IMR-90 (cell line): ENCODE measurements at regions not wholly inside any gene's neighbourhood (a gene's known extent, or its start where the extent isn't known, plus 50 kb on each side); places are given as distances from the start of the nearest gene placed in this dataset.

Experiments
- ATAC-seq: fragments of 200-7000 bp; cut with Tn5 transposase; 2 replicates; pipeline ENCODE4 v1.9.1; 2020; ENCODE audit warnings: low read depth, mild to moderate bottlenecking, moderate library complexity
- BruUV-seq: library from RNA; stranded (reverse); fragments of 400-500 nt; replicated peaks from 2 replicates; lab custom pipeline; 2021; lab: Mats Ljungman, UMichigan
- CTCF ChIA-PET: fragments of 300-600 bp; formaldehyde crosslinking; extraction: SDS; loops from one replicate; lab custom pipeline; 2021; ENCODE audit warnings: antibody characterized with exemption; lab: Yijun Ruan, JAX
- POLR2A ChIA-PET: fragments of 300-600 bp; sonication (Branson Sonifier 250); formaldehyde crosslinking; loops from one replicate; lab custom pipeline; 2022; ENCODE audit warnings: antibody characterized with exemption; ENCODE audit not compliant: unreplicated experiment; lab: Charles Lee
- DNase-seq: peaks from one replicate; pipeline ENCODE4 v3.0.0; 2013
- H2AFZ ChIP-seq: replicated peaks from 2 replicates; pipeline ENCODE3; 2013; ENCODE audit warnings: low read length, mild to moderate bottlenecking; ENCODE audit not compliant: poor library complexity
- H2AK5ac ChIP-seq: 2 replicates; pipeline ENCODE4 v1.6.1; 2013; ENCODE audit warnings: low read depth, low read length, inconsistent platforms
- H2AK9ac ChIP-seq: replicated peaks from 2 replicates; pipeline ENCODE3; 2013; ENCODE audit warnings: mild to moderate bottlenecking, low read depth, low read length, moderate library complexity; ENCODE audit not compliant: poor library complexity
- H2BK120ac ChIP-seq: 2 replicates; pipeline ENCODE4 v1.6.1; 2013; ENCODE audit warnings: low read depth, low read length, inconsistent platforms
- H2BK15ac ChIP-seq: 3 replicates; pipeline ENCODE4 v1.6.1; 2013; ENCODE audit warnings: low read depth, low read length, inconsistent platforms
- H2BK20ac ChIP-seq: 2 replicates; pipeline ENCODE4 v1.6.1; 2013; ENCODE audit warnings: low read depth, mild to moderate bottlenecking, inconsistent platforms, low read length, moderate library complexity
- H2BK5ac ChIP-seq: 2 replicates; pipeline ENCODE4 v1.6.1; 2013; ENCODE audit warnings: mild to moderate bottlenecking, low read depth, low read length, inconsistent platforms; ENCODE audit not compliant: poor library complexity, severe bottlenecking
- H3K14ac ChIP-seq: replicated peaks from 2 replicates; pipeline ENCODE4 v1.6.1; 2013; ENCODE audit warnings: low read depth, low read length, inconsistent platforms
- H3K18ac ChIP-seq: 2 replicates; pipeline ENCODE4 v1.6.1; 2013; ENCODE audit warnings: low read depth, low read length, control low read depth
- H3K23ac ChIP-seq: 2 replicates; pipeline ENCODE4 v1.6.1; 2013; ENCODE audit warnings: low read depth, low read length, inconsistent platforms
- H3K27ac ChIP-seq: 2 replicates; pipeline ENCODE4 v1.5.1; 2013; ENCODE audit warnings: mild to moderate bottlenecking, control low read depth, low read length; ENCODE audit not compliant: insufficient read depth
- H3K27me3 ChIP-seq: 2 replicates; pipeline ENCODE4 v1.6.1; 2013; ENCODE audit warnings: low read length; ENCODE audit not compliant: control insufficient read depth, insufficient read depth
- H3K36me3 ChIP-seq: 2 replicates; pipeline ENCODE4 v1.6.1; 2013; ENCODE audit warnings: low read length, mixed read lengths; ENCODE audit not compliant: control insufficient read depth, insufficient read depth
- H3K4ac ChIP-seq: 2 replicates; pipeline ENCODE4 v1.6.1; 2013; ENCODE audit warnings: low read depth, low read length, inconsistent platforms
- H3K4me1 ChIP-seq: 2 replicates; pipeline ENCODE4 v1.6.1; 2013; ENCODE audit warnings: low read length, mixed read lengths; ENCODE audit not compliant: control insufficient read depth, insufficient read depth
- H3K4me2 ChIP-seq: 2 replicates; pipeline ENCODE4 v1.6.1; 2013; ENCODE audit warnings: low read depth, mild to moderate bottlenecking, control low read depth, low read length, moderate library complexity
- H3K4me3 ChIP-seq: 2 replicates; pipeline ENCODE4 v1.5.1; 2013; ENCODE audit warnings: low read depth, mild to moderate bottlenecking, control low read depth, low read length, moderate library complexity; ENCODE audit not compliant: insufficient read depth
- H3K56ac ChIP-seq: 2 replicates; pipeline ENCODE4 v1.6.1; 2013; ENCODE audit warnings: low read length, inconsistent platforms; ENCODE audit not compliant: insufficient read depth; ENCODE audit errors: extremely low read depth
- H3K79me1 ChIP-seq, 2 experiments: 2 replicates each; pipeline ENCODE4 v1.6.1; 2013; ENCODE audit warnings: low read length in 2 of 2, inconsistent platforms in 1 of 2, low read depth in 1 of 2
- H3K9ac ChIP-seq: 2 replicates; pipeline ENCODE4 v1.6.1; 2013; ENCODE audit warnings: low read depth, low read length, control low read depth
- H3K9me1 ChIP-seq: 2 replicates; pipeline ENCODE4 v1.6.1; 2013; ENCODE audit warnings: low read length, inconsistent platforms; ENCODE audit not compliant: insufficient read depth
- H3K9me3 ChIP-seq: 2 replicates; pipeline ENCODE4 v1.6.1; 2013; ENCODE audit warnings: low read length; ENCODE audit not compliant: control insufficient read depth, insufficient read depth
- H4K20me1 ChIP-seq: 2 replicates; pipeline ENCODE4 v1.6.1; 2013; ENCODE audit warnings: low read length, inconsistent platforms; ENCODE audit not compliant: insufficient read depth
- H4K5ac ChIP-seq: 2 replicates; pipeline ENCODE4 v1.6.1; 2013; ENCODE audit warnings: mild to moderate bottlenecking, low read depth, low read length, control low read depth
- H4K8ac ChIP-seq, 2 experiments: 2 replicates each; pipeline ENCODE4 v1.6.1; 2013; ENCODE audit warnings: low read depth in 2 of 2, low read length in 2 of 2, control low read depth in 1 of 2, inconsistent platforms in 1 of 2
- H4K91ac ChIP-seq: 2 replicates; pipeline ENCODE4 v1.6.1; 2013; ENCODE audit warnings: low read depth, low read length, inconsistent platforms; ENCODE audit not compliant: insufficient read depth
- ELK1 ChIP-seq: fragments of 150-350 bp; IDR thresholded peaks from 2 replicates; pipeline ENCODE4 v1.6.1; 2016; ENCODE audit warnings: low read depth, mild to moderate bottlenecking, low read length, moderate library complexity, borderline replicate concordance
- FOS ChIP-seq: fragments of 150-350 bp; IDR thresholded peaks from 2 replicates; pipeline ENCODE4 v1.6.1; 2016; ENCODE audit warnings: low read depth, low read length
- MAFK ChIP-seq: IDR thresholded peaks from 2 replicates; pipeline ENCODE4 v1.6.1; 2012; ENCODE audit warnings: low read depth, low read length, improper control_type of control experiment
- MXI1 ChIP-seq: IDR thresholded peaks from 2 replicates; pipeline ENCODE4 v1.6.1; 2012; ENCODE audit warnings: low read depth, mild to moderate bottlenecking, low read length, moderate library complexity, borderline replicate concordance
- POLR2A ChIP-seq: IDR thresholded peaks from 2 replicates; pipeline ENCODE4 v1.6.1; 2012; ENCODE audit warnings: mild to moderate bottlenecking, low read depth, low read length
- USF2 ChIP-seq: fragments of 150-350 bp; IDR thresholded peaks from 2 replicates; pipeline ENCODE4 v1.6.1; 2017; ENCODE audit warnings: mild to moderate bottlenecking, antibody characterized with exemption, low read length, low read depth
- WGBS, 2 experiments: methylation state at CpG; one replicate each; pipeline versions ENCODE4 v1.1.5 to v1.1.7; 2013; ENCODE audit warnings: missing lambda C conversion rate in 2 of 2; ENCODE audit not compliant: insufficient read length in 1 of 2; ENCODE audit errors: extremely low coverage in 2 of 2; 5-methylcytosine and 5-hydroxymethylcytosine counted together
- dilution Hi-C: fragments of 300-500 bp; cut with HindIII; formaldehyde crosslinking; loops from one replicate; pipeline ENCODE4 v1.14.3; 2018; ENCODE audit warnings: low sequenced_read_pairs; ENCODE audit not compliant: unreplicated experiment
- in situ Hi-C: fragments of 300-500 bp; cut with MboI; formaldehyde crosslinking; loops from 3 replicates; pipeline ENCODE4 v1.14.3; 2019; ENCODE audit warnings: low sequenced_read_pairs, inconsistent platforms, mixed read lengths
- intact Hi-C: fragments of 100-400 bp; cut with micrococcal nuclease; formaldehyde crosslinking; loops from 2 replicates; pipeline ENCODE4 v1.10.0; 2022

GRCh38 chr3:40867797-40868196 lies 331.5 kb upstream of the CTNNB1 start:
- no peak overlapping the region for H3K4ac ChIP-seq
- no peaks in the 10 kb centered on the region for H3K4me1 ChIP-seq
- no peak overlapping the region for H3K4me3 ChIP-seq
- BruUV-seq: no TSS peak
- no peak for ATAC-seq
- ChIA-PET CTCF (no interaction called here), POLR2A (no interaction called here)
- H3K79me1 ChIP-seq: no peaks in the 10 kb centered on the region
- H3K23ac ChIP-seq: no peak overlapping the region
- H4K5ac ChIP-seq: no peak overlapping the region
- no peak overlapping the region for H2BK20ac ChIP-seq
- no peak overlapping the region for H3K14ac ChIP-seq
- no peak for DNase-seq
- TF ChIP-seq ELK1 (no peak), FOS (no peak), MXI1 (no peak), USF2 (no peak), MAFK (no peak), POLR2A (no peak)
- no peak overlapping the region for H4K91ac ChIP-seq
- in situ Hi-C loops: no loop called here
- no peak overlapping the region for H2BK120ac ChIP-seq
- dilution Hi-C loops: no loop called here
- intact Hi-C loops: no loop called here
- H4K20me1 ChIP-seq: no peaks in the 10 kb centered on the region
- H4K8ac ChIP-seq: no peak overlapping the region
- no peak overlapping the region for H3K56ac ChIP-seq
- H2AFZ ChIP-seq: no peak overlapping the region
- no peak overlapping the region for H2BK5ac ChIP-seq
- no peak overlapping the region for H3K9ac ChIP-seq
- H3K4me2 ChIP-seq: no peak overlapping the region
- peaks cover 2% of the 10 kb centered on the region; the same call in 1 of the 2 replicates for H3K9me3 ChIP-seq
- no peaks in the 10 kb centered on the region for H3K36me3 ChIP-seq
- H3K27me3 ChIP-seq: no peaks in the 10 kb centered on the region
- no peak overlapping the region for H2BK15ac ChIP-seq
- no peaks in the 10 kb centered on the region for H3K9me1 ChIP-seq
- H2AK5ac ChIP-seq: no peak overlapping the region
- H3K18ac ChIP-seq: no peak overlapping the region
- no CpG with 5 or more reads among the region's 3 CpGs for WGBS, 2 experiments
- no peak overlapping the region for H3K27ac ChIP-seq
- H2AK9ac ChIP-seq: no peak overlapping the region
